ENCODE measurements at regions not wholly inside any gene's neighbourhood (a gene's known extent, or its start where the extent isn't known, plus 50 kb on each side); places are given as distances from the start of the nearest gene placed in this dataset.

GRCh38 chr18:59048048-59048363 lies 91.7 kb upstream of the SEC11C start:
- Histone ChIP-seq H3K9ac (ENCODE audit: low read length) (no peak overlapping the region), H2AFZ (ENCODE audit: low read length) (no peak overlapping the region), H3K27ac (ENCODE audit: low read length) (no peak overlapping the region), H3K36me3 (ENCODE audit: insufficient read depth, low read length) (no peaks in the 10 kb centered on the region), H3K79me2 (ENCODE audit: low read length) (no peaks in the 10 kb centered on the region), H3K9me2 (replicated peaks; ENCODE audit: insufficient read depth, low read length) (no peaks in the 10 kb centered on the region), H3K4me2 (ENCODE audit: low read depth, low read length, poor library complexity, severe bottlenecking) (no peak overlapping the region), H4K20me1 (ENCODE audit: insufficient read depth, low read depth, low read length) (no peaks in the 10 kb centered on the region), H3K4me3 (ENCODE audit: low read length) (no peak overlapping the region), H3K9me3 (ENCODE audit: low read length) (no peaks in the 10 kb centered on the region), H3K4me1 (ENCODE audit: low read length) (no peaks in the 10 kb centered on the region), H3K27me3 (ENCODE audit: low read length) (no peaks in the 10 kb centered on the region)
- no peak for DNase-seq

GRCh38 chr18:59048378-59048777 lies 91.3 kb upstream of the SEC11C start:
- Histone ChIP-seq H3K27me3 (ENCODE audit: low read length) (no peaks in the 10 kb centered on the region), H3K9me3 (ENCODE audit: low read length) (no peaks in the 10 kb centered on the region), H4K20me1 (ENCODE audit: insufficient read depth, low read depth, low read length) (no peaks in the 10 kb centered on the region), H3K4me1 (ENCODE audit: low read length) (no peaks in the 10 kb centered on the region), H3K9ac (ENCODE audit: low read length) (no peak overlapping the region), H2AFZ (ENCODE audit: low read length) (no peak overlapping the region), H3K4me3 (ENCODE audit: low read length) (no peak overlapping the region), H3K4me2 (ENCODE audit: low read depth, low read length, poor library complexity, severe bottlenecking) (no peak overlapping the region), H3K36me3 (ENCODE audit: insufficient read depth, low read length) (no peaks in the 10 kb centered on the region), H3K9me2 (replicated peaks; ENCODE audit: insufficient read depth, low read length) (no peaks in the 10 kb centered on the region), H3K27ac (ENCODE audit: low read length) (no peak overlapping the region), H3K79me2 (ENCODE audit: low read length) (no peaks in the 10 kb centered on the region)
- DNase-seq = no peak

GRCh38 chr18:59049721-59050660 lies 89.7 kb upstream of the SEC11C start:
- no peaks in the 10 kb centered on the region for H3K36me3 ChIP-seq (ENCODE audit: insufficient read depth, low read length)
- DNase-seq = no peak
- no peak overlapping the region for H2AFZ ChIP-seq (ENCODE audit: low read length)
- H3K4me1 ChIP-seq (ENCODE audit: low read length) = no peaks in the 10 kb centered on the region
- no peaks in the 10 kb centered on the region for H3K9me2 ChIP-seq (replicated peaks; ENCODE audit: insufficient read depth, low read length)
- H3K27me3 ChIP-seq (ENCODE audit: low read length) = no peaks in the 10 kb centered on the region
- H3K27ac ChIP-seq (ENCODE audit: low read length) = no peak overlapping the region
- H3K79me2 ChIP-seq (ENCODE audit: low read length) = no peaks in the 10 kb centered on the region
- H3K9ac ChIP-seq (ENCODE audit: low read length) = no peak overlapping the region
- H3K9me3 ChIP-seq (ENCODE audit: low read length) = no peaks in the 10 kb centered on the region
- H3K4me2 ChIP-seq (ENCODE audit: low read depth, low read length, poor library complexity, severe bottlenecking) = no peak overlapping the region
- no peak overlapping the region for H3K4me3 ChIP-seq (ENCODE audit: low read length)
- no peaks in the 10 kb centered on the region for H4K20me1 ChIP-seq (ENCODE audit: insufficient read depth, low read depth, low read length)

GRCh38 chr18:59050661-59051057 lies 89.0 kb upstream of the SEC11C start:
- H2AFZ ChIP-seq (ENCODE audit: low read length) = no peak overlapping the region
- H3K9me3 ChIP-seq (ENCODE audit: low read length) = no peaks in the 10 kb centered on the region
- no peak overlapping the region for H3K27ac ChIP-seq (ENCODE audit: low read length)
- no peaks in the 10 kb centered on the region for H3K9me2 ChIP-seq (replicated peaks; ENCODE audit: insufficient read depth, low read length)
- no peak for DNase-seq
- H3K9ac ChIP-seq (ENCODE audit: low read length) = no peak overlapping the region
- no peak overlapping the region for H3K4me2 ChIP-seq (ENCODE audit: low read depth, low read length, poor library complexity, severe bottlenecking)
- H3K4me1 ChIP-seq (ENCODE audit: low read length) = no peaks in the 10 kb centered on the region
- H3K36me3 ChIP-seq (ENCODE audit: insufficient read depth, low read length) = no peaks in the 10 kb centered on the region
- H3K4me3 ChIP-seq (ENCODE audit: low read length) = no peak overlapping the region
- H3K27me3 ChIP-seq (ENCODE audit: low read length) = no peaks in the 10 kb centered on the region
- no peaks in the 10 kb centered on the region for H4K20me1 ChIP-seq (ENCODE audit: insufficient read depth, low read depth, low read length)
- H3K79me2 ChIP-seq (ENCODE audit: low read length) = no peaks in the 10 kb centered on the region

- Histone ChIP-seq H3K4me1 (ENCODE audit: low read length) (no peaks in the 10 kb centered on the region), H3K9me2 (replicated peaks; ENCODE audit: insufficient read depth, low read length) (no peaks in the 10 kb centered on the region), H3K79me2 (ENCODE audit: low read length) (no peaks in the 10 kb centered on the region), H3K9me3 (ENCODE audit: low read length) (no peaks in the 10 kb centered on the region), H3K27ac (ENCODE audit: low read length) (no peak overlapping the region), H3K9ac (ENCODE audit: low read length) (no peak overlapping the region), H2AFZ (ENCODE audit: low read length) (no peak overlapping the region), H3K4me3 (ENCODE audit: low read length) (no peak overlapping the region), H4K20me1 (ENCODE audit: insufficient read depth, low read depth, low read length) (no peaks in the 10 kb centered on the region), H3K4me2 (ENCODE audit: low read depth, low read length, poor library complexity, severe bottlenecking) (no peak overlapping the region), H3K36me3 (ENCODE audit: insufficient read depth, low read length) (no peaks in the 10 kb centered on the region), H3K27me3 (ENCODE audit: low read length) (no peaks in the 10 kb centered on the region)
- DNase-seq = no peak
Observed at GRCh38 chr18:59051470-59052165, 88.1 kb upstream of the SEC11C start.

- Histone ChIP-seq H3K4me1 (ENCODE audit: low read length) (no peaks in the 10 kb centered on the region), H3K79me2 (ENCODE audit: low read length) (no peaks in the 10 kb centered on the region), H3K9me3 (ENCODE audit: low read length) (no peaks in the 10 kb centered on the region), H3K27ac (ENCODE audit: low read length) (no peak overlapping the region), H3K4me3 (ENCODE audit: low read length) (no peak overlapping the region), H3K27me3 (ENCODE audit: low read length) (no peaks in the 10 kb centered on the region), H3K4me2 (ENCODE audit: low read depth, low read length, poor library complexity, severe bottlenecking) (no peak overlapping the region), H4K20me1 (ENCODE audit: insufficient read depth, low read depth, low read length) (no peaks in the 10 kb centered on the region), H3K9me2 (replicated peaks; ENCODE audit: insufficient read depth, low read length) (no peaks in the 10 kb centered on the region), H3K9ac (ENCODE audit: low read length) (no peak overlapping the region), H3K36me3 (ENCODE audit: insufficient read depth, low read length) (no peaks in the 10 kb centered on the region), H2AFZ (ENCODE audit: low read length) (no peak overlapping the region)
- no peak for DNase-seq
Observed at GRCh38 chr18:59052965-59053820, 86.5 kb upstream of the SEC11C start.

GRCh38 chr18:59054496-59055287 lies 85.0 kb upstream of the SEC11C start:
- Histone ChIP-seq H3K4me3 (ENCODE audit: low read length) (no peak overlapping the region), H3K27ac (ENCODE audit: low read length) (no peak overlapping the region), H4K20me1 (ENCODE audit: insufficient read depth, low read depth, low read length) (no peaks in the 10 kb centered on the region), H3K9me3 (ENCODE audit: low read length) (no peaks in the 10 kb centered on the region), H3K4me2 (ENCODE audit: low read depth, low read length, poor library complexity, severe bottlenecking) (no peak overlapping the region), H3K79me2 (ENCODE audit: low read length) (no peaks in the 10 kb centered on the region), H3K36me3 (ENCODE audit: insufficient read depth, low read length) (no peaks in the 10 kb centered on the region), H3K9me2 (replicated peaks; ENCODE audit: insufficient read depth, low read length) (no peaks in the 10 kb centered on the region), H3K27me3 (ENCODE audit: low read length) (no peaks in the 10 kb centered on the region), H2AFZ (ENCODE audit: low read length) (no peak overlapping the region), H3K4me1 (ENCODE audit: low read length) (no peaks in the 10 kb centered on the region), H3K9ac (ENCODE audit: low read length) (no peak overlapping the region)
- DNase-seq = no peak
